Aorta (tissue), 5 donors: ENCODE measurements at regions not wholly inside any gene's neighbourhood (a gene's known extent, or its start where the extent isn't known, plus 50 kb on each side); places are given as distances from the start of the nearest gene placed in this dataset.
"Not testable (repeated sequence)": the region's sequence is repeated elsewhere in the genome, so short reads cannot be mapped to it uniquely, and the experiment has no call there.

Experiments
- ATAC-seq: fragments of 200-7000 bp; cut with Tn5 transposase; one replicate; pipeline ENCODE4 v1.9.1; 2022; ENCODE audit warnings: moderate library complexity; ENCODE audit not compliant: low FRiP score
- DNase-seq, 2 donors: peaks; one replicate each; pipeline ENCODE4 v3.0.0-alpha.2; 2020
- H3K27ac ChIP-seq, 2 donors: one replicate each; pipeline ENCODE4 v1.5.1; 2013; ENCODE audit warnings: low read length in 2 of 2, mild to moderate bottlenecking in 2 of 2, moderate library complexity in 2 of 2, control low read depth in 1 of 2, inconsistent platforms in 1 of 2, low read depth in 1 of 2
- H3K27me3 ChIP-seq, 2 donors: one replicate each; pipeline ENCODE4 v1.6.1; 2013; ENCODE audit warnings: control low read depth in 1 of 2, low read length in 1 of 2, mild to moderate bottlenecking in 1 of 2, moderate library complexity in 1 of 2; ENCODE audit not compliant: insufficient read depth in 2 of 2, control insufficient read depth in 1 of 2
- H3K36me3 ChIP-seq, 2 donors: one replicate each; pipeline ENCODE4 v1.6.1; 2013; ENCODE audit warnings: control low read depth in 1 of 2, low read length in 1 of 2, mild to moderate bottlenecking in 1 of 2; ENCODE audit not compliant: insufficient read depth in 2 of 2, control insufficient read depth in 1 of 2
- H3K4me1 ChIP-seq, 2 donors: one replicate each; pipeline ENCODE4 v1.6.1; 2013; ENCODE audit warnings: low read length in 2 of 2, control low read depth in 1 of 2, mild to moderate bottlenecking in 1 of 2, moderate library complexity in 1 of 2; ENCODE audit not compliant: insufficient read depth in 2 of 2, control insufficient read depth in 1 of 2
- H3K4me3 ChIP-seq, 2 donors: one replicate each; pipeline ENCODE4 v1.5.1; 2013; ENCODE audit warnings: low read length in 2 of 2, control low read depth in 1 of 2, mild to moderate bottlenecking in 1 of 2
- H3K9me3 ChIP-seq: one replicate; pipeline ENCODE4 v1.6.1; 2013; ENCODE audit warnings: mild to moderate bottlenecking, low read length; ENCODE audit not compliant: control insufficient read depth
- WGBS, 2 donors: extraction: QIAGEN DNeasy Blood & Tissue Kit; methylation state at CpG; one replicate each; pipeline ENCODE4 v1.1.7; 2013; 5-methylcytosine and 5-hydroxymethylcytosine counted together
- intact Hi-C, 2 donors: fragments of 100-400 bp; cut with DNase I; formaldehyde crosslinking; loops; one replicate each; pipeline versions ENCODE4 v1.14.2 to v1.15.0; 2022
- donor health status: healthy with polysubstance abuse.
- donor health status: Bipolar disorder and iron deficiency.
- donor health status: DM: no; HTN: no; CAD: no.
- donor health status: DM: no; HTN: no; CAD: no.
- donor health status: DM: yes; HTN: yes; CAD: no.

DNA sequence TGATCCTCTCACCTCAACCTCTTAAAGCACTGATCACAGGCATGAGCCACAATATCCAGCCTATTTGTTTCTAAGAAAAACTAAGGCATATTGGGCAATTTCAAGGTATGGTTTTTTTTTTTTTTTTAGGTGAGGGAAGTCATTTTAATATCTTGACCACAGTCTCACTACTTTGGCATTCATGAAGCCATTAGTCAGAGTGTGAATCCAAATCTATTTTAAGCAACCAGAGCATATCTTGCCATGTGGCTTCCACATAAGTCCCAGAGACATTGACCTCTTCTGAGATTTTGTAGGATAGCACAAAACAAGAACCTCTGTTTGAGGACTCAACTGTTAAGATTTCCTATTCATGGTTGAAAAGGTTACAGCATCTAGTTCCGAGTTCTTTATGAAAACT lies 130.3 kb upstream of the RBM19 start:
- DNase-seq (no peak), ATAC-seq (no peak)
- H3K36me3 ChIP-seq: no peaks in the 10 kb centered on the region
- H3K27me3 ChIP-seq: no peaks in the 10 kb centered on the region
- H3K4me3 ChIP-seq: no peak overlapping the region
- intact Hi-C loops: no loop called here
- no peaks in the 10 kb centered on the region for H3K9me3 ChIP-seq
- no peaks in the 10 kb centered on the region for H3K4me1 ChIP-seq
- WGBS, 2 donors: 80 to 85% methylated on average over 1 of the region's 1 CpG
- no peak overlapping the region for H3K27ac ChIP-seq

DNA sequence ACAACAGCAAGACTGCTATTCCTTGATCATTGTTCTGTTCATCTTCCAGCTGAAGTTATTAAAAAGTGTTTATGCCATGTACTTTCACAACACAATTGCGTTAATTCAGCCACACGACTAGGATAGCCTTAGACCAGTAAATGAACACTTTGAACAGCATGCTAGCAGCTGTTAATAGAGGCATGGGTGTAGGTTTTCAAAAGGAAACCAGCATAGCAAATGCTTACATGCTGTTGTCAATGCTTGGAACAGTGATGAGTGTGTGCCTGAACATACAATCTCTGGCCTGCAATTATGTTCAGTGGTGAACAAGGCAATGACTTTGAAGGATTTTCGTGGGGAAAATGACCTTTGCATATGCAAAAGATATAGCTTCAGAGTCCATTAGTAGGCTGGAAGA lies 127.4 kb upstream of the RBM19 start:
- ATAC-seq: no peak

DNA sequence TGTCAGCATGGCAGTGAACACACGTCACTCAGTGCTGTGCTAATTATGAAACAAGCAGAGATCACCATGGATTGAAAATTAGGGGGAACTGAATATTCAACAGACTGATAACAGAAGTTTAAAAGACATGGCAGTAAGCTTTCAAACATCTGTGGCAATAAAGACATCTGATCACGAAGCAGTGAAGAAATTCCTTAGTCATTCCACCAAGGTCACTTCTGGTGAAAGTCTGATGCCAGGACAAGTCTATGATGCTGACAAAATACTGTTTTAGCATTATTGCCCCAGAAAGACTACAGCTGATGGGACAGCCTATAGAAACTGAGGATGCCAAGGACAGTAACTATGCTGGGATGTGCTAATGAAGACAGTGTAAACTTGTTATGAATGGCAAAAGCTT lies 126.9 kb upstream of the RBM19 start:
- Histone ChIP-seq H3K27ac (no peak overlapping the region), H3K27me3 (no peaks in the 10 kb centered on the region), H3K4me3 (no peak overlapping the region), H3K36me3 (no peaks in the 10 kb centered on the region), H3K9me3 (no peaks in the 10 kb centered on the region), H3K4me1 (no peaks in the 10 kb centered on the region)
- WGBS, 2 donors: 66 to 68% methylated on average over 2 of the region's 2 CpGs
- intact Hi-C loops: no loop called here
- DNase-seq (no peak), ATAC-seq (no peak)

More for the DNA sequence above, 127.4 kb upstream of the RBM19 start:
- no peak for DNase-seq
- 58 to 59% methylated on average over 3 of the region's 3 CpGs for WGBS, 2 donors
- H3K4me1 ChIP-seq: no peaks in the 10 kb centered on the region
- no peaks in the 10 kb centered on the region for H3K36me3 ChIP-seq
- H3K9me3 ChIP-seq: no peaks in the 10 kb centered on the region
- no peaks in the 10 kb centered on the region for H3K27me3 ChIP-seq
- no peak overlapping the region for H3K4me3 ChIP-seq
- intact Hi-C loops: no loop called here
- no peak overlapping the region for H3K27ac ChIP-seq

DNA sequence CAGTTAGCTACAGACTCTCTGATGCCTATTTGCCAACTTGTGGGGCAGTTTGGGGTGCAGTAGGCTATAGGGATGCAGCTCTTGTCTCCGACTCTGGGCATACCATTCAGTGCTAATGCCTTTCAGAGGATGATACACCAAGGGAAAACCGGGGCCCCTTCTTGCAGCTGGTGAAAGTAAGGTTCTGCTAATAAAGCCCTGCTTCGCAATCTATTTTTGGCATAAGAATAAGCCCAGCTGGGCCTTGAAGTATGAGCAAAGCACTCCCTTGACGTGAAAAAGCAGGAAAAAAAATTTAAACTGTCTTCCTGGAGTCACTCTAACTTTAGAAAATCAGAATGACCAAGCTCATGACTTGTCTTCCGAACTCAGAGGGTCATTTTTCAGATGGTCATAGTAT lies 124.1 kb upstream of the RBM19 start:
- WGBS, 2 donors: 53 to 64% methylated on average over 5 of the region's 5 CpGs
- ATAC-seq (peak; percentile 19), DNase-seq (no peak)
- Histone ChIP-seq H3K9me3 (no peaks in the 10 kb centered on the region), H3K27me3 (no peaks in the 10 kb centered on the region), H3K4me1 (no peaks in the 10 kb centered on the region), H3K27ac (no peak overlapping the region), H3K4me3 (no peak overlapping the region), H3K36me3 (no peaks in the 10 kb centered on the region)
- intact Hi-C loops: no loop called here

DNA sequence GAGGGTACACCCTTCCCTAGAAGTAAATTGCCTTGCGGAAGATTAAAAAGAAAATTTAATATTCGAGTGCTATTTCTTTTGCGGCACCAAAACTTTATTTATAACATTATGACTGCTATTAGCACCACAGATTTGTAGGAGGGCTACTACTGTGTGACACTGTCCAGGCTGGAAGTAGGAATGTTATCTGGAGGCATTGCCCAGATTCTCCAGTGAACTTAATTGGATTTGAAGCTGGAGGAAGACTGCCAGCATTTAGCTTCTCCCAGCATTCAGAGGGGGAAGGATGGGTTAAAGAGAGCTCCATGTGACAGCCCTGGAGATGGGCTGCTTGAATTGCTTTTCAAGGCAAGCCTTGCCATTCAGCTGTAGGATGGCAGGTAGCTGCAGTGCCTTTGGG lies 107.0 kb upstream of the RBM19 start:
- Histone ChIP-seq H3K27me3 (peaks cover 0 to 3% of the 10 kb centered on the region in 2 donors), H3K36me3 (no peaks in the 10 kb centered on the region), H3K27ac (no peak overlapping the region), H3K9me3 (no peaks in the 10 kb centered on the region), H3K4me1 (no peaks in the 10 kb centered on the region), H3K4me3 (no peak overlapping the region)
- WGBS, 2 donors: 89 to 91% methylated on average over 3 of the region's 3 CpGs
- no peak for ATAC-seq
- no peak for DNase-seq
- intact Hi-C loops: no loop called here

DNA sequence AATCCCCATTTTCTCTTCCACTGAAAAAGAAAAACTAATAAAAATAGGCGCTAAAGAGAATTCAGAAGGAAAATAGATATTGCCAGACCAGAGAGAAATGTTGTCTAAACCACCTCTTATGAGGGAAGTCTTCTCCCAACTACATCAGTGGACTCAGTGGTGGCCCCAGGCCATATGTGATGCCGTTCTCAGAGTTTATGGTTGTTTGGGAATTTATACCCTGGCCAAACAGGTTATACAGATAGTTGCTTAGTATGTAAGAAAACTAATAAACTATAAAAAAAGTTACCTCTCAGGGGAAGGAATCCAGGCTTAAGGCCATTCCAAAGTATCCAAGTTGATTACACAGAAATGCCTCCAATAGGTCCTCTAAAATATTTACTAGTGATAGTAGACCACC lies 103.4 kb upstream of the RBM19 start:
- no peaks in the 10 kb centered on the region for H3K9me3 ChIP-seq
- intact Hi-C loops: no loop called here
- H3K4me3 ChIP-seq: no peak overlapping the region
- DNase-seq (no peak), ATAC-seq (no peak)
- WGBS, 2 donors: 70 to 74% methylated on average over 2 of the region's 2 CpGs
- no peak overlapping the region for H3K27ac ChIP-seq
- peaks cover 0 to 3% of the 10 kb centered on the region in 2 donors for H3K27me3 ChIP-seq
- no peaks in the 10 kb centered on the region for H3K36me3 ChIP-seq
- H3K4me1 ChIP-seq: no peaks in the 10 kb centered on the region

DNA sequence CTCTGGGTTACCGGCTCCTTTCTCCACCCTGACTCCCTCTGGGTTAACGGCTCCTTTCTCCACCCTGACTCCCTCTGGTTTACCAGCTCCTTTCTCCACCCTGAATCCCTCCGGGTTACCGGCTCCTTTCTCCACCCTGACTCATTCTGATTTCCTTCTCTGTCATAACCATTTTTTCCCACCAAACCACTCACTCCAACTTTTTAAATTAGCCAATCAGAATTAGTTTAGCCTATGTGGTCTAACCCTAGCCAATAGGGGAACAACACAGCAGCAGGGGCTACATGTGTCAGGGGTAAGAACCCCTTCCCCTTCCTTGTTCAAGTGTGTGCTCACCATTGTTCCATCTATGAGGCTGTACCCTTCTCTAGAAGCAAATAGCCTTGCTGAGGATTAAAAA lies 98.4 kb upstream of the RBM19 start:
- intact Hi-C loops: no loop called here
- Histone ChIP-seq H3K4me1 (no peaks in the 10 kb centered on the region), H3K27ac (no peak overlapping the region), H3K36me3 (no peaks in the 10 kb centered on the region), H3K4me3 (no peak overlapping the region), H3K9me3 (peaks cover 4% of the 10 kb centered on the region), H3K27me3 (no peaks in the 10 kb centered on the region)
- no peak for ATAC-seq
- WGBS, 2 donors: 54 to 94% methylated on average over 3 to 4 of the region's 4 CpGs
- DNase-seq: no peak

DNA sequence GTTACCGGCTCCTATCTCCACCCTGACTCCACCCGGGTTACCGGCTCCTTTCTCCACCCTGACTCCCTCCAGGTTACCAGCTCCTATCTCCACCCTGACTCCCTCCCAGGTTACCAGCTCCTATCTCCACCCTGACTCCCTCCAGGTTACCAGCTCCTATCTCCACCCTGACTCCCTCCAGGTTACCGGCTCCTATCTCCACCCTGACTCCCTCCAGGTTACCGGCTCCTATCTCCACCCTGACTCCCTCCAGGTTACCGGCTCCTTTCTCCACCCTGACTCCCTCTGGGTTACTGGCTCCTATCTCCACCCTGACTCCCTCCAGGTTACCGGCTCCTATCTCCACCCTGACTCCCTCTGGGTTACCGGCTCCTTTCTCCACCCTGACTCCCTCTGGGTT lies 97.9 kb upstream of the RBM19 start:
- DNase-seq, H3K4me1 ChIP-seq, H3K27me3 ChIP-seq, H3K4me3 ChIP-seq, intact Hi-C loops, H3K9me3 ChIP-seq, ATAC-seq, H3K36me3 ChIP-seq, H3K27ac ChIP-seq: not testable (repeated sequence)
- 79 to 84% methylated on average over 5 to 8 of the region's 8 CpGs for WGBS, 2 donors

DNA sequence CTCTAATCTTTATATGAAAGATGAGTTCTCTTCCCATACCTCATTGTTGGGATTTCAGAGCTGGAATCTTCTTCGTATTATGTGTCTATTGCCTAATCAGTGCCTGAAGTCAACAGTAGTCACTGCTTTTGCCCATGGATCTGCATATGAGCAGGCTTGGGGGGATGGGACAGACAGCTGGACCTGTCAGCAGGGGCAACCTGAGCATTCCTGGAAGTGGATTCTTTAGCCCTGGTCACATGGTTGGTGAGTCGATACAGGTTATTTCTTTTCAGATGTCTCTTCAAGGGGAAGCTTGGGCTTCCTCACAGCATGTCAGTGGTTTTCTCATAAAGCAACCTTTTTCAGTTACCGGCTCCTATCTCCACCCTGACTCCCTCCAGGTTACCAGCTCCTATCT lies 97.3 kb upstream of the RBM19 start:
- intact Hi-C loops: no loop called here
- no peak overlapping the region for H3K4me3 ChIP-seq
- H3K9me3 ChIP-seq: peaks cover 4% of the 10 kb centered on the region
- no peaks in the 10 kb centered on the region for H3K36me3 ChIP-seq
- DNase-seq: no peak
- no peak overlapping the region for H3K27ac ChIP-seq
- no peak for ATAC-seq
- H3K27me3 ChIP-seq: no peaks in the 10 kb centered on the region
- H3K4me1 ChIP-seq: no peaks in the 10 kb centered on the region
- 86 to 88% methylated on average over 3 of the region's 3 CpGs for WGBS, 2 donors
